K562 (cell line): ENCODE measurements at regions not wholly inside any gene's neighbourhood (a gene's known extent, or its start where the extent isn't known, plus 50 kb on each side); places are given as distances from the start of the nearest gene placed in this dataset.

ENCODE experiments used
- ATAC-seq: fragments of 200-7000 bp; cut with Tn5 transposase; 3 replicates; pipeline ENCODE4 v1.9.1; 2020; ENCODE audit warnings: moderate library complexity
- BruUV-seq: library from RNA; stranded (reverse); fragments of 400-500 nt; replicated peaks from 2 replicates; lab custom pipeline; 2021; lab: Mats Ljungman, UMichigan
- CTCF ChIA-PET: fragments of 300-600 bp; formaldehyde crosslinking; extraction: SDS; loops from one replicate; lab custom pipeline; 2021; ENCODE audit warnings: low intra/inter-chr PET ratio; lab: Yijun Ruan, JAX
- POLR2A ChIA-PET: fragments of 300-600, 350-650 bp; sonication (Branson Sonifier 250); formaldehyde crosslinking; extraction: SDS; loops from one replicate; lab custom pipeline; 2021; ENCODE audit warnings: antibody characterized with exemption, inconsistent platforms; lab: Yijun Ruan, JAX
- DNase-seq, 4 experiments: peaks; one replicate each; pipeline versions ENCODE4 v3.0.0 to v3.0.0-alpha.2; 2011 to 2018; ENCODE audit warnings: low spot score in 3 of 4, mixed read lengths in 3 of 4; ENCODE audit errors: extremely low read depth in 1 of 4
- FAIRE-seq: peaks from 2 replicates; lab custom pipeline; 2011; peaks lifted over from hg19 to GRCh38; lab: Jason Lieb, UNC
- H2AFZ ChIP-seq: 2 replicates; pipeline ENCODE4 v1.6.0; 2011; ENCODE audit warnings: low read depth, low read length, control low read depth, inconsistent platforms
- H3K27ac ChIP-seq: fragments of 200-600 bp; 3 replicates; pipeline ENCODE4 v1.8.0; 2011; ENCODE audit warnings: low read depth, mild to moderate bottlenecking, control low read depth, inconsistent platforms, low read length, moderate library complexity, mixed read lengths; ENCODE audit errors: extremely low read depth
- H3K27me3 ChIP-seq, 2 experiments: fragments of 300-600 bp in 1 of 2; 2 replicates in 1 of 2; 3 replicates in 1 of 2; pipeline versions ENCODE4 v1.6.0 to v1.8.0; 2011; ENCODE audit warnings: inconsistent platforms in 2 of 2, low read length in 2 of 2, mild to moderate bottlenecking in 1 of 2, mixed read lengths in 1 of 2, moderate library complexity in 1 of 2; ENCODE audit not compliant: control insufficient read depth in 2 of 2, insufficient read depth in 2 of 2
- H3K36me3 ChIP-seq: fragments of 300-600 bp; 3 replicates; pipeline ENCODE4 v1.8.0; 2011; ENCODE audit warnings: mild to moderate bottlenecking, low read length, inconsistent platforms; ENCODE audit not compliant: control insufficient read depth, insufficient read depth
- H3K4me1 ChIP-seq, 2 experiments: fragments of 200-600 bp in 1 of 2; replicated peaks in 1 of 2; 2 replicates in 1 of 2; 3 replicates in 1 of 2; pipeline versions ENCODE4 v1.5.1 to v1.8.0; 2011; ENCODE audit warnings: inconsistent platforms in 2 of 2, low read length in 2 of 2, mild to moderate bottlenecking in 1 of 2, mixed read lengths in 1 of 2, moderate library complexity in 1 of 2; ENCODE audit not compliant: control insufficient read depth in 2 of 2, insufficient read depth in 2 of 2
- H3K4me2 ChIP-seq: 2 replicates; pipeline ENCODE4 v1.6.1; 2011; ENCODE audit warnings: low read length, control low read depth, inconsistent platforms, mixed read lengths; ENCODE audit not compliant: insufficient read depth
- H3K4me3 ChIP-seq: fragments of 200-600 bp; sonication (generic), shearing (Covaris generic); 2 replicates; pipeline ENCODE4 v1.5.1; 2016; ENCODE audit warnings: control low read depth, inconsistent platforms
- H3K79me2 ChIP-seq: fragments of 200-600 bp; 3 replicates; pipeline ENCODE4 v1.8.0; 2011; ENCODE audit warnings: low read length, inconsistent platforms; ENCODE audit not compliant: control insufficient read depth, insufficient read depth
- H3K9ac ChIP-seq, 2 experiments: 2 replicates each; pipeline versions ENCODE4 v1.6.0 to v1.6.1; 2011; ENCODE audit warnings: low read depth in 2 of 2, low read length in 2 of 2, control low read depth in 1 of 2, inconsistent platforms in 1 of 2, mild to moderate bottlenecking in 1 of 2, mixed read lengths in 1 of 2; ENCODE audit not compliant: insufficient read depth in 1 of 2
- H3K9me1 ChIP-seq: one replicate; pipeline ENCODE4 v1.6.0; 2011; ENCODE audit warnings: inconsistent platforms, mild to moderate bottlenecking, low read length, moderate library complexity; ENCODE audit not compliant: control insufficient read depth, insufficient read depth
- H3K9me3 ChIP-seq: replicated peaks from 2 replicates; pipeline ENCODE4 v1.5.1; 2011; ENCODE audit warnings: low read depth, low read length, inconsistent platforms; ENCODE audit not compliant: control insufficient read depth, insufficient read depth
- H4K20me1 ChIP-seq: replicated peaks from 2 replicates; pipeline ENCODE4 v1.6.1; 2011; ENCODE audit warnings: low read length, inconsistent platforms, mixed read lengths; ENCODE audit not compliant: control insufficient read depth, insufficient read depth
- ETV1 ChIP-seq: fragments of 450-650 bp; conservative IDR thresholded peaks from 2 replicates; pipeline ENCODE4 v1.6.1; 2016; ENCODE audit warnings: missing genetic modification characterization, control low read depth, low read depth, missing compliant biosample characterization
- HEY1 ChIP-seq: fragments of 250-450 bp; sonication (Bioruptor Pico); IDR thresholded peaks from 2 replicates; pipeline ENCODE4 v1.5.0; 2020; ENCODE audit warnings: mild to moderate bottlenecking, moderate library complexity, borderline replicate concordance
- HNRNPL ChIP-seq: fragments of 200-400 bp; formaldehyde crosslinking; IDR thresholded peaks from 2 replicates; pipeline ENCODE4 v1.6.1; 2017; ENCODE audit warnings: low read depth, mild to moderate bottlenecking, low read length
- IRF9 ChIP-seq: fragments of 450-650 bp; IDR thresholded peaks from 2 replicates; pipeline ENCODE4 v1.6.1; 2016; ENCODE audit warnings: missing biosample characterization, missing genetic modification characterization
- KDM1A ChIP-seq, 2 experiments: fragments of 450-650 bp; IDR thresholded peaks; 2 replicates each; pipeline ENCODE4 v1.6.1; 2016; ENCODE audit warnings: mild to moderate bottlenecking in 2 of 2
- NCOA4 ChIP-seq: fragments of 450-650 bp; IDR thresholded peaks from 2 replicates; pipeline ENCODE4 v1.6.1; 2018; ENCODE audit warnings: mild to moderate bottlenecking; ENCODE audit not compliant: partially characterized antibody
- NFE2L1 ChIP-seq: fragments of 450-650 bp; IDR thresholded peaks from 2 replicates; pipeline ENCODE4 v1.6.1; 2016; ENCODE audit warnings: missing genetic modification characterization, low read depth, mild to moderate bottlenecking, missing compliant biosample characterization, moderate library complexity, borderline replicate concordance
- NR2F6 ChIP-seq: fragments of 450-650 bp; formaldehyde crosslinking; IDR thresholded peaks from 2 replicates; pipeline ENCODE4 v1.4.0; 2020; ENCODE audit warnings: mild to moderate bottlenecking
- SOX6 ChIP-seq: fragments of 450-650 bp; IDR thresholded peaks from 2 replicates; pipeline ENCODE4 v1.6.1; 2014; ENCODE audit warnings: mild to moderate bottlenecking
- SRSF1 ChIP-seq: fragments of 200-400 bp; formaldehyde crosslinking; IDR thresholded peaks from 2 replicates; pipeline ENCODE4 v1.6.1; 2017; ENCODE audit warnings: mild to moderate bottlenecking, low read depth, low read length, moderate library complexity
- ZBTB5 ChIP-seq: fragments of 450-650 bp; IDR thresholded peaks from 2 replicates; pipeline ENCODE4 v1.6.1; 2017; ENCODE audit warnings: antibody characterized with exemption
- ZNF24 ChIP-seq: fragments of 450-650 bp; IDR thresholded peaks from 2 replicates; pipeline ENCODE4 v1.6.1; 2016
- ZNF436 ChIP-seq: fragments of 250-450, 450-650 bp; sonication (Bioruptor Pico); formaldehyde crosslinking; IDR thresholded peaks from 2 replicates; pipeline ENCODE4 v1.7.0; 2020; ENCODE audit warnings: mild to moderate bottlenecking
- WGBS: fragments of 100-300 bp; shearing (Covaris generic); methylation state at CpG from one replicate; pipeline ENCODE4 v1.1.6; 2016; ENCODE audit warnings: low coverage, mixed read lengths; ENCODE audit not compliant: insufficient coverage; ENCODE audit errors: missing lambda C conversion rate; 5-methylcytosine and 5-hydroxymethylcytosine counted together
- in situ Hi-C: fragments of 300-500 bp; cut with MboI; formaldehyde crosslinking; loops from 4 replicates; pipeline ENCODE4 v1.15.0; 2018; ENCODE audit warnings: inconsistent platforms, mixed read lengths
- intact Hi-C: fragments of 100-400 bp; cut with micrococcal nuclease; formaldehyde crosslinking; loops from 2 replicates; pipeline ENCODE4 v1.14.2; 2022
- TF ChIP-seq, protein P1 (sequence below): sonication (generic); formaldehyde crosslinking; IDR thresholded peaks from 2 replicates; pipeline ENCODE4 v1.8.0; 2022; ENCODE audit warnings: mild to moderate bottlenecking, missing genetic modification reagents
- TF ChIP-seq, protein P2 (sequence below): fragments of 450-650 bp; formaldehyde crosslinking; IDR thresholded peaks from 2 replicates; pipeline ENCODE4 v1.4.0; 2020; ENCODE audit warnings: mild to moderate bottlenecking, moderate library complexity

- H4K20me1 ChIP-seq: no peaks in the 10 kb centered on the region
- H3K4me3 ChIP-seq: no peak overlapping the region
- in situ Hi-C loops: no loop called here
- no peak for FAIRE-seq
- no peak overlapping the region for H3K27ac ChIP-seq
- no peak for TF ChIP-seq IRF9 (tag)
- TF ChIP-seq ZNF24: no peak
- TF ChIP-seq ZBTB5: no peak
- no peak for TF ChIP-seq NFE2L1 (tag)
- TF ChIP-seq SRSF1: no peak
- TF ChIP-seq, protein P1, sequence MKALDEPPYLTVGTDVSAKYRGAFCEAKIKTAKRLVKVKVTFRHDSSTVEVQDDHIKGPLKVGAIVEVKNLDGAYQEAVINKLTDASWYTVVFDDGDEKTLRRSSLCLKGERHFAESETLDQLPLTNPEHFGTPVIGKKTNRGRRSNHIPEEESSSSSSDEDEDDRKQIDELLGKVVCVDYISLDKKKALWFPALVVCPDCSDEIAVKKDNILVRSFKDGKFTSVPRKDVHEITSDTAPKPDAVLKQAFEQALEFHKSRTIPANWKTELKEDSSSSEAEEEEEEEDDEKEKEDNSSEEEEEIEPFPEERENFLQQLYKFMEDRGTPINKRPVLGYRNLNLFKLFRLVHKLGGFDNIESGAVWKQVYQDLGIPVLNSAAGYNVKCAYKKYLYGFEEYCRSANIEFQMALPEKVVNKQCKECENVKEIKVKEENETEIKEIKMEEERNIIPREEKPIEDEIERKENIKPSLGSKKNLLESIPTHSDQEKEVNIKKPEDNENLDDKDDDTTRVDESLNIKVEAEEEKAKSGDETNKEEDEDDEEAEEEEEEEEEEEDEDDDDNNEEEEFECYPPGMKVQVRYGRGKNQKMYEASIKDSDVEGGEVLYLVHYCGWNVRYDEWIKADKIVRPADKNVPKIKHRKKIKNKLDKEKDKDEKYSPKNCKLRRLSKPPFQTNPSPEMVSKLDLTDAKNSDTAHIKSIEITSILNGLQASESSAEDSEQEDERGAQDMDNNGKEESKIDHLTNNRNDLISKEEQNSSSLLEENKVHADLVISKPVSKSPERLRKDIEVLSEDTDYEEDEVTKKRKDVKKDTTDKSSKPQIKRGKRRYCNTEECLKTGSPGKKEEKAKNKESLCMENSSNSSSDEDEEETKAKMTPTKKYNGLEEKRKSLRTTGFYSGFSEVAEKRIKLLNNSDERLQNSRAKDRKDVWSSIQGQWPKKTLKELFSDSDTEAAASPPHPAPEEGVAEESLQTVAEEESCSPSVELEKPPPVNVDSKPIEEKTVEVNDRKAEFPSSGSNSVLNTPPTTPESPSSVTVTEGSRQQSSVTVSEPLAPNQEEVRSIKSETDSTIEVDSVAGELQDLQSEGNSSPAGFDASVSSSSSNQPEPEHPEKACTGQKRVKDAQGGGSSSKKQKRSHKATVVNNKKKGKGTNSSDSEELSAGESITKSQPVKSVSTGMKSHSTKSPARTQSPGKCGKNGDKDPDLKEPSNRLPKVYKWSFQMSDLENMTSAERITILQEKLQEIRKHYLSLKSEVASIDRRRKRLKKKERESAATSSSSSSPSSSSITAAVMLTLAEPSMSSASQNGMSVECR (CRISPR knock-in tag): no peak
- TF ChIP-seq ZNF436 (CRISPR knock-in tag): no peak
- no peak for TF ChIP-seq ETV1 (tag)
- no peak for TF ChIP-seq SOX6
- TF ChIP-seq NCOA4: no peak
- TF ChIP-seq, protein P2, sequence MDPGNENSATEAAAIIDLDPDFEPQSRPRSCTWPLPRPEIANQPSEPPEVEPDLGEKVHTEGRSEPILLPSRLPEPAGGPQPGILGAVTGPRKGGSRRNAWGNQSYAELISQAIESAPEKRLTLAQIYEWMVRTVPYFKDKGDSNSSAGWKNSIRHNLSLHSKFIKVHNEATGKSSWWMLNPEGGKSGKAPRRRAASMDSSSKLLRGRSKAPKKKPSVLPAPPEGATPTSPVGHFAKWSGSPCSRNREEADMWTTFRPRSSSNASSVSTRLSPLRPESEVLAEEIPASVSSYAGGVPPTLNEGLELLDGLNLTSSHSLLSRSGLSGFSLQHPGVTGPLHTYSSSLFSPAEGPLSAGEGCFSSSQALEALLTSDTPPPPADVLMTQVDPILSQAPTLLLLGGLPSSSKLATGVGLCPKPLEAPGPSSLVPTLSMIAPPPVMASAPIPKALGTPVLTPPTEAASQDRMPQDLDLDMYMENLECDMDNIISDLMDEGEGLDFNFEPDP (CRISPR knock-in tag): no peak
- TF ChIP-seq NR2F6: no peak
- TF ChIP-seq HEY1 (CRISPR knock-in tag): no peak
- TF ChIP-seq HNRNPL: no peak
- no peak for TF ChIP-seq KDM1A (IDR thresholded peaks at IDR 0.05)
- 0% methylated on average over 2 of the region's 2 CpGs for WGBS
- H3K79me2 ChIP-seq: no peaks in the 10 kb centered on the region
- H2AFZ ChIP-seq: no peak overlapping the region
- H3K9me1 ChIP-seq: no peaks in the 10 kb centered on the region
- H3K9me3 ChIP-seq: no peaks in the 10 kb centered on the region
- no peaks in the 10 kb centered on the region for H3K4me1 ChIP-seq
- no peak for ATAC-seq
- BruUV-seq: no TSS peak
- intact Hi-C loops: no loop called here
- H3K27me3 ChIP-seq: no peaks in the 10 kb centered on the region
- POLR2A ChIA-PET: no interaction called here
- no peaks in the 10 kb centered on the region for H3K36me3 ChIP-seq
- H3K9ac ChIP-seq: no peak overlapping the region
- H3K4me2 ChIP-seq: no peak overlapping the region
- CTCF ChIA-PET: no interaction called here
- no peak for DNase-seq
These were observed 516.3 kb downstream of the SLITRK6 start for GRCh38 chr13:85282876-85283275.
